ENCODE measurements at regions not wholly inside any gene's neighbourhood (a gene's known extent, or its start where the extent isn't known, plus 50 kb on each side); places are given as distances from the start of the nearest gene placed in this dataset.

- no TSS peak for BruUV-seq (replicated peaks)
- TF ChIP-seq EZH2phosphoT487 (IDR thresholded peaks at IDR 0.05; ENCODE audit: borderline replicate concordance, low read length) (no peak), EZH2 (IDR thresholded peaks at IDR 0.05; ENCODE audit: low read length, unreplicated experiment) (no peak), CTCF (conservative IDR thresholded peaks at IDR 0.05; ENCODE audit: low read depth, low read length) (no peak)
- Histone ChIP-seq H3F3A (ENCODE audit: low read length, unreplicated experiment) (no peaks in the 10 kb centered on the region), H3K4me3 (ENCODE audit: low read length) (no peak overlapping the region), H3K9me2 (replicated peaks; ENCODE audit: low read length) (no peaks in the 10 kb centered on the region), H3K9me3 (ENCODE audit: low read length) (no peaks in the 10 kb centered on the region), H3K79me2 (ENCODE audit: low read length) (no peaks in the 10 kb centered on the region), H3K4me1 (ENCODE audit: insufficient read depth, low read length) (no peaks in the 10 kb centered on the region), H4K20me1 (ENCODE audit: low read length) (no peaks in the 10 kb centered on the region), H3K27me3 (ENCODE audit: low read length) (no peaks in the 10 kb centered on the region), H3K36me3 (ENCODE audit: low read depth, low read length) (no peaks in the 10 kb centered on the region), H3K4me2 (ENCODE audit: low read length) (no peak overlapping the region), H3K27ac (ENCODE audit: low read length) (no peak overlapping the region), H2AFZ (ENCODE audit: low read length) (no peak overlapping the region), H3K9ac (ENCODE audit: low read length) (no peak overlapping the region)
- CTCF ChIA-PET: no interaction called here
- intact Hi-C loops (cut with micrococcal nuclease): no loop called here
- POLR2A ChIA-PET (ENCODE audit: unreplicated experiment): no interaction called here
- no peak for DNase-seq
- ATAC-seq: no peak
Measured at GRCh38 chr16:35564889-35565288, 2105.5 kb downstream of the TP53TG3F start.

- POLR2A ChIA-PET (ENCODE audit: unreplicated experiment): no interaction called here
- no peak overlapping the region for H3K4me2 ChIP-seq (ENCODE audit: low read length)
- no peak for TF ChIP-seq EZH2phosphoT487 (IDR thresholded peaks at IDR 0.05; ENCODE audit: borderline replicate concordance, low read length)
- TF ChIP-seq CTCF (conservative IDR thresholded peaks at IDR 0.05; ENCODE audit: low read depth, low read length): no peak
- no peak for TF ChIP-seq EZH2 (IDR thresholded peaks at IDR 0.05; ENCODE audit: low read length, unreplicated experiment)
- no TSS peak for BruUV-seq (replicated peaks)
- DNase-seq (no peak), ATAC-seq (no peak)
- H2AFZ ChIP-seq (ENCODE audit: low read length): no peak overlapping the region
- H3K79me2 ChIP-seq (ENCODE audit: low read length): no peaks in the 10 kb centered on the region
- no peaks in the 10 kb centered on the region for H3F3A ChIP-seq (ENCODE audit: low read length, unreplicated experiment)
- intact Hi-C loops (cut with micrococcal nuclease): no loop called here
- no peak overlapping the region for H3K27ac ChIP-seq (ENCODE audit: low read length)
- no peaks in the 10 kb centered on the region for H3K27me3 ChIP-seq (ENCODE audit: low read length)
- no peaks in the 10 kb centered on the region for H3K9me3 ChIP-seq (ENCODE audit: low read length)
- H3K4me3 ChIP-seq (ENCODE audit: low read length): no peak overlapping the region
- no peaks in the 10 kb centered on the region for H4K20me1 ChIP-seq (ENCODE audit: low read length)
- CTCF ChIA-PET: no interaction called here
- no peaks in the 10 kb centered on the region for H3K36me3 ChIP-seq (ENCODE audit: low read depth, low read length)
- no peaks in the 10 kb centered on the region for H3K9me2 ChIP-seq (replicated peaks; ENCODE audit: low read length)
- no peaks in the 10 kb centered on the region for H3K4me1 ChIP-seq (ENCODE audit: insufficient read depth, low read length)
- H3K9ac ChIP-seq (ENCODE audit: low read length): no peak overlapping the region
Measured at GRCh38 chr16:35565626-35566025, 2106.2 kb downstream of the TP53TG3F start.

GRCh38 chr16:35569413-35569812 lies 2110.0 kb downstream of the TP53TG3F start:
- no peak for TF ChIP-seq CTCF (conservative IDR thresholded peaks at IDR 0.05; ENCODE audit: low read depth, low read length)
- intact Hi-C loops (cut with micrococcal nuclease): no loop called here
- Histone ChIP-seq H3K4me2 (ENCODE audit: low read length) (no peak overlapping the region), H3F3A (ENCODE audit: low read length, unreplicated experiment) (no peaks in the 10 kb centered on the region), H4K20me1 (ENCODE audit: low read length) (no peaks in the 10 kb centered on the region), H3K27ac (ENCODE audit: low read length) (no peak overlapping the region), H3K4me3 (ENCODE audit: low read length) (no peak overlapping the region), H3K9me2 (replicated peaks; ENCODE audit: low read length) (no peaks in the 10 kb centered on the region), H3K79me2 (ENCODE audit: low read length) (no peaks in the 10 kb centered on the region), H3K27me3 (ENCODE audit: low read length) (no peaks in the 10 kb centered on the region), H3K4me1 (ENCODE audit: insufficient read depth, low read length) (no peaks in the 10 kb centered on the region), H3K36me3 (ENCODE audit: low read depth, low read length) (no peaks in the 10 kb centered on the region), H3K9ac (ENCODE audit: low read length) (no peak overlapping the region), H3K9me3 (ENCODE audit: low read length) (peaks cover 4% of the 10 kb centered on the region; the same call in 1 of the 2 replicates), H2AFZ (ENCODE audit: low read length) (no peak overlapping the region)
- ATAC-seq (no peak), DNase-seq (no peak)
- POLR2A ChIA-PET (ENCODE audit: unreplicated experiment): no interaction called here
- no TSS peak for BruUV-seq (replicated peaks)
- CTCF ChIA-PET: no interaction called here

Data from PC-3 (cell line).